ENCODE measurements at regions not wholly inside any gene's neighbourhood (a gene's known extent, or its start where the extent isn't known, plus 50 kb on each side); places are given as distances from the start of the nearest gene placed in this dataset.

- TF ChIP-seq CTCF (IDR thresholded peaks at IDR 0.05; ENCODE audit: low read depth, low read length) = no peak
- H3K4me3 ChIP-seq (replicated peaks in 1 of 2; ENCODE audit: low read depth in 2 of 2, low read length in 2 of 2) = no peak overlapping the region
- DNase-seq (ENCODE audit: low read depth in 2 of 2) = no peak
Measured at GRCh38 chr12:126210026-126210425, 1144.8 kb downstream of the AACS start.

GRCh38 chr12:126210448-126210847 is 1145.2 kb downstream of the AACS start:
- peak in 1 of 2 donors; percentile 31 for DNase-seq (ENCODE audit: low read depth in 2 of 2)
- TF ChIP-seq CTCF (IDR thresholded peaks at IDR 0.05; ENCODE audit: low read depth, low read length) = no peak
- H3K4me3 ChIP-seq (replicated peaks in 1 of 2; ENCODE audit: low read depth in 2 of 2, low read length in 2 of 2) = no peak overlapping the region

DNA sequence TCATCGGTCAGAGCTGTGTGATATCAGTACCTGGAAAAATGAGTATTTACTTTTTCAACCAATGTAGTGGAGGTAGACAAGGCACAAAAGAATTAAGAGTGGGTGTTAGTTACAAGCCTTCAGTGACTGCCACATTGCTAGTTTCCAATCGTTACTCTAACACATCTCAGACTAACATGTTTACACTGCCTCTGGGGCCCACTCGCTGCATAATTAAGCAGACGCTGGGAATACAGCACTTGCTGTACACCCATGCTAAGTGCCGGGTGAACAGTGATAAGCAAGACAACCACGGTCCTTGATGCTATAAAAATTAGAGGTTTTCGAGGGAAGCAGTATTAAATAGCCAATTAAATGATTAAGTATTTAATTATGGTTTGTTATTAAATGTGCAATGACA is 1147.6 kb downstream of the AACS start:
- DNase-seq (ENCODE audit: low read depth in 2 of 2) = no peak
- no peak for TF ChIP-seq CTCF (IDR thresholded peaks at IDR 0.05; ENCODE audit: low read depth, low read length)
- no peak overlapping the region for H3K4me3 ChIP-seq (replicated peaks in 1 of 2; ENCODE audit: low read depth in 2 of 2, low read length in 2 of 2)

- H3K4me3 ChIP-seq (replicated peaks in 1 of 2; ENCODE audit: low read depth in 2 of 2, low read length in 2 of 2) = no peak overlapping the region
- TF ChIP-seq CTCF (IDR thresholded peaks at IDR 0.05; ENCODE audit: low read depth, low read length) = no peak
- DNase-seq (ENCODE audit: low read depth in 2 of 2) = no peak
Measured at GRCh38 chr12:126218697-126219096, 1153.5 kb downstream of the AACS start.

GRCh38 chr12:126219139-126219538 is 1153.9 kb downstream of the AACS start:
- TF ChIP-seq CTCF (IDR thresholded peaks at IDR 0.05; ENCODE audit: low read depth, low read length) = no peak
- no peak for DNase-seq (ENCODE audit: low read depth in 2 of 2)

GRCh38 chr12:126219654-126220279 is 1154.5 kb downstream of the AACS start:
- TF ChIP-seq CTCF (IDR thresholded peaks at IDR 0.05; ENCODE audit: low read depth, low read length) = no peak
- no peak overlapping the region for H3K4me3 ChIP-seq (replicated peaks in 1 of 2; ENCODE audit: low read depth in 2 of 2, low read length in 2 of 2)
- DNase-seq (ENCODE audit: low read depth in 2 of 2) = peak in 1 of 2 donors; percentile 35

More at GRCh38 chr12:126219139-126219538, 1153.9 kb downstream of the AACS start:
- no peak overlapping the region for H3K4me3 ChIP-seq (replicated peaks in 1 of 2; ENCODE audit: low read depth in 2 of 2, low read length in 2 of 2)

DNA sequence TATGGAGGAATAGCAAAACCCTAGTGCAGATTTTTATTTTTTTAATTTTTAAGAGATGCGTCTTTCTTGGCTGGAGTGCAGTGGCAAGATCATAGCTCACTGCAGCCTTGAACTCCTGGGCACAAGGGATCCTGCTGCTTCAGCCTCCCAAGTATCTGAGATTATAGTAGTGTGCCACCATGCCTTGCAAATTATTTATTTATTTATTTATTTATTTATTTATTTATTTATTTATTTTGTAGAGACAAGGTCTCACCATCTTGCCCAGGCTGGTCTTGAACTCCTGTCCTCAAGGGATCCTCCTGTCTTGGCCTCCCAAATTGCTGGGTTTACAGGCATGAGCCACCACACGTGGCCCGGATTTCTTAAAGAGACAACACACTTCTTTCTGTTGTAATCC is 1158.8 kb downstream of the AACS start:
- no peak overlapping the region for H3K4me3 ChIP-seq (replicated peaks in 1 of 2; ENCODE audit: low read depth in 2 of 2, low read length in 2 of 2)
- no peak for TF ChIP-seq CTCF (IDR thresholded peaks at IDR 0.05; ENCODE audit: low read depth, low read length)
- DNase-seq (ENCODE audit: low read depth in 2 of 2) = no peak

Data from cardiac fibroblast (primary cell).